HCT116 (cell line): ENCODE measurements at regions not wholly inside any gene's neighbourhood (a gene's known extent, or its start where the extent isn't known, plus 50 kb on each side); places are given as distances from the start of the nearest gene placed in this dataset.

Experiments
- ATAC-seq: fragments of 200-7000 bp; cut with Tn5 transposase; 2 replicates; pipeline ENCODE4 v1.9.1; 2020; ENCODE audit warnings: mild to moderate bottlenecking, moderate library complexity
- BruUV-seq: library from RNA; stranded (reverse); fragments of 400-500 nt; replicated peaks from 2 replicates; lab custom pipeline; 2021; lab: Mats Ljungman, UMichigan
- CTCF ChIA-PET: fragments of 300-600 bp; sonication (Branson Sonifier 250); formaldehyde crosslinking; loops from one replicate; lab custom pipeline; 2021; ENCODE audit warnings: antibody characterized with exemption; lab: Charles Lee
- POLR2A ChIA-PET: fragments of 300-600, 350-600 bp; sonication (Branson Sonifier 250); formaldehyde crosslinking; loops from one replicate; lab custom pipeline; 2021; ENCODE audit warnings: antibody characterized with exemption; lab: Charles Lee
- RAD21 ChIA-PET, 2 experiments: fragments of 300-600 bp; sonication (Branson Sonifier 250); formaldehyde crosslinking; loops; one replicate each; lab custom pipeline; 2023; ENCODE audit warnings: low total read pairs in 2 of 2; ENCODE audit not compliant: uncharacterized antibody in 2 of 2, unreplicated experiment in 2 of 2, low non-redundant PET in 1 of 2; lab: Charles Lee
- DNase-seq: peaks from one replicate; pipeline ENCODE4 v3.0.0-alpha.2; 2010; ENCODE audit warnings: low read depth, low spot score
- H2AFZ ChIP-seq: fragments of 200-600 bp; shearing (Covaris generic), sonication (generic); 2 replicates; pipeline ENCODE4 v1.6.1; 2017; ENCODE audit warnings: low read depth, mixed run types, mixed read lengths, antibody characterized with exemption, low read length; ENCODE audit not compliant: poor library complexity, severe bottlenecking
- H3K27ac ChIP-seq: 2 replicates; pipeline ENCODE4 v1.5.1; 2012; ENCODE audit warnings: low read depth, low read length
- H3K27me3 ChIP-seq: fragments of 200-600 bp; sonication (generic); 2 replicates; pipeline ENCODE4 v1.6.1; 2016; ENCODE audit warnings: mixed run types, low read length, mixed read lengths; ENCODE audit not compliant: insufficient read depth
- H3K36me3 ChIP-seq, 2 experiments: fragments of 200-500 bp in 1 of 2; fragments of 200-600 bp in 1 of 2; sonication (Bioruptor generic) in 1 of 2; sonication (generic) in 1 of 2; 2 replicates each; pipeline versions ENCODE4 v1.5.1 to v1.6.1; 2014 to 2016; ENCODE audit warnings: low read length in 2 of 2, inconsistent platforms in 1 of 2, mixed read lengths in 1 of 2, mixed run types in 1 of 2; ENCODE audit not compliant: insufficient read depth in 2 of 2, control insufficient read depth in 1 of 2
- H3K4me1 ChIP-seq, 2 experiments: fragments of 200-600 bp in 1 of 2; sonication (generic) in 1 of 2; 2 replicates each; pipeline versions ENCODE4 v1.5.1 to v1.6.1; 2012 to 2017; ENCODE audit warnings: low read length in 2 of 2, inconsistent platforms in 1 of 2, mild to moderate bottlenecking in 1 of 2, mixed read lengths in 1 of 2, mixed run types in 1 of 2, moderate library complexity in 1 of 2; ENCODE audit not compliant: insufficient read depth in 2 of 2, control insufficient read depth in 1 of 2
- H3K4me2 ChIP-seq: fragments of 200-600 bp; sonication (generic); 2 replicates; pipeline ENCODE4 v1.6.1; 2017; ENCODE audit warnings: mixed run types, low read length, mixed read lengths
- H3K4me3 ChIP-seq, 2 experiments: fragments of 200-600 bp in 1 of 2; sonication (generic) in 1 of 2; replicated peaks in 1 of 2; 2 replicates each; pipeline ENCODE4 v1.5.1; 2011 to 2016; ENCODE audit warnings: low read length in 2 of 2, control low read depth in 1 of 2, low read depth in 1 of 2, mild to moderate bottlenecking in 1 of 2, mixed read lengths in 1 of 2, mixed run types in 1 of 2
- H3K79me2 ChIP-seq: fragments of 200-600 bp; sonication (generic); 2 replicates; pipeline ENCODE4 v1.6.1; 2017; ENCODE audit warnings: mild to moderate bottlenecking, mixed run types, low read length, moderate library complexity, mixed read lengths; ENCODE audit not compliant: insufficient read depth
- H3K9ac ChIP-seq: fragments of 200-600 bp; sonication (generic); 2 replicates; pipeline ENCODE4 v1.6.1; 2016; ENCODE audit warnings: low read length, mixed read lengths
- H3K9me2 ChIP-seq: fragments of 200-600 bp; sonication (generic), shearing (Covaris generic); 2 replicates; pipeline ENCODE4 v1.6.1; 2017; ENCODE audit warnings: mixed run types, mild to moderate bottlenecking, moderate library complexity; ENCODE audit not compliant: insufficient read depth
- H3K9me3 ChIP-seq, 2 experiments: fragments of 200-500 bp in 1 of 2; fragments of 200-600 bp in 1 of 2; sonication (Bioruptor generic) in 1 of 2; sonication (generic) in 1 of 2; 2 replicates each; pipeline ENCODE4 v1.6.1; 2014 to 2017; ENCODE audit warnings: low read length in 2 of 2, mixed read lengths in 2 of 2, inconsistent platforms in 1 of 2, low read depth in 1 of 2, mild to moderate bottlenecking in 1 of 2, mixed run types in 1 of 2, moderate library complexity in 1 of 2; ENCODE audit not compliant: control insufficient read depth in 1 of 2, insufficient read depth in 1 of 2
- H4K20me1 ChIP-seq: fragments of 200-600 bp; sonication (generic), shearing (Covaris generic); 2 replicates; pipeline ENCODE4 v1.6.1; 2017; ENCODE audit warnings: mixed run types, mild to moderate bottlenecking, moderate library complexity; ENCODE audit not compliant: insufficient read depth
- CBX3 ChIP-seq: IDR thresholded peaks from 2 replicates; pipeline ENCODE4 v1.6.1; 2012; ENCODE audit warnings: low read depth
- CEBPB ChIP-seq: IDR thresholded peaks from 2 replicates; pipeline ENCODE4 v1.6.1; 2012; ENCODE audit warnings: low read depth
- ELF1 ChIP-seq: IDR thresholded peaks from 2 replicates; pipeline ENCODE4 v1.6.1; 2012; ENCODE audit warnings: low read depth, borderline replicate concordance
- EZH2 ChIP-seq: fragments of 200-600 bp; sonication (generic); IDR thresholded peaks from 2 replicates; pipeline ENCODE4 v1.6.1; 2017; ENCODE audit warnings: antibody characterized with exemption, mixed run types
- JUND ChIP-seq: IDR thresholded peaks from 2 replicates; pipeline ENCODE4 v1.6.1; 2012
- RAD21 ChIP-seq: IDR thresholded peaks from 2 replicates; pipeline ENCODE4 v1.6.1; 2012; ENCODE audit warnings: low read depth, mild to moderate bottlenecking
- SRF ChIP-seq: IDR thresholded peaks from 2 replicates; pipeline ENCODE4 v1.6.1; 2012; ENCODE audit warnings: low read depth
- TCF7L2 ChIP-seq: IDR thresholded peaks from 2 replicates; pipeline ENCODE4 v1.7.0; 2011; ENCODE audit warnings: borderline replicate concordance, inconsistent platforms; ENCODE audit not compliant: insufficient read depth, insufficient read length; ENCODE audit errors: extremely low read depth
- YY1 ChIP-seq: IDR thresholded peaks from 2 replicates; pipeline ENCODE4 v1.6.1; 2011; ENCODE audit warnings: low read length, low read depth, moderate library complexity, mild to moderate bottlenecking; ENCODE audit not compliant: insufficient replicate concordance; ENCODE audit errors: extremely low read depth
- ZFX ChIP-seq: fragments of 450-650 bp; IDR thresholded peaks from 2 replicates; pipeline ENCODE4 v1.6.1; 2017
- intact Hi-C: fragments of 100-400 bp; cut with micrococcal nuclease; formaldehyde crosslinking; loops from 2 replicates; pipeline ENCODE4 v1.10.0; 2022
- TF ChIP-seq, protein P1 (sequence below), 3 experiments: fragments of 200-600 bp in 1 of 3; sonication (generic) in 1 of 3; IDR thresholded peaks in 2 of 3; conservative IDR thresholded peaks in 1 of 3; 2 replicates each; pipeline ENCODE4 v1.5.1; 2012 to 2017; ENCODE audit warnings: low read depth in 2 of 3, low read length in 2 of 3, antibody characterized with exemption in 1 of 3, borderline replicate concordance in 1 of 3, control low read depth in 1 of 3, mild to moderate bottlenecking in 1 of 3, mixed read lengths in 1 of 3, mixed run types in 1 of 3, moderate library complexity in 1 of 3; ENCODE audit not compliant: insufficient read depth in 1 of 3
- TF ChIP-seq, protein P2 (sequence below): IDR thresholded peaks from 2 replicates; pipeline ENCODE4 v1.6.1; 2011; ENCODE audit warnings: mild to moderate bottlenecking, low read length, moderate library complexity; ENCODE audit not compliant: insufficient replicate concordance; ENCODE audit errors: extremely low read depth
- TF ChIP-seq, protein P3 (sequence below): IDR thresholded peaks from 2 replicates; pipeline ENCODE4 v1.6.1; 2012; ENCODE audit warnings: low read depth

GRCh38 chr5:167247816-167248215 is 1043.6 kb upstream of the WWC1 start:
- Histone ChIP-seq H3K9me3 (peaks cover 0 to 9% of the 10 kb centered on the region in 2 experiments; a peak in 2 of 4 replicates), H3K27ac (no peak overlapping the region), H2AFZ (no peak overlapping the region), H3K9me2 (no peaks in the 10 kb centered on the region), H3K79me2 (no peaks in the 10 kb centered on the region), H3K27me3 (no peaks in the 10 kb centered on the region), H3K4me2 (no peak overlapping the region), H3K9ac (no peak overlapping the region), H4K20me1 (no peaks in the 10 kb centered on the region), H3K36me3 (no peaks in the 10 kb centered on the region), H3K4me3 (no peak overlapping the region), H3K4me1 (no peaks in the 10 kb centered on the region)
- no peak for DNase-seq
- RAD21 ChIA-PET = no interaction called here
- no peak for TF ChIP-seq RAD21
- no peak for TF ChIP-seq CBX3
- TF ChIP-seq, protein P1, sequence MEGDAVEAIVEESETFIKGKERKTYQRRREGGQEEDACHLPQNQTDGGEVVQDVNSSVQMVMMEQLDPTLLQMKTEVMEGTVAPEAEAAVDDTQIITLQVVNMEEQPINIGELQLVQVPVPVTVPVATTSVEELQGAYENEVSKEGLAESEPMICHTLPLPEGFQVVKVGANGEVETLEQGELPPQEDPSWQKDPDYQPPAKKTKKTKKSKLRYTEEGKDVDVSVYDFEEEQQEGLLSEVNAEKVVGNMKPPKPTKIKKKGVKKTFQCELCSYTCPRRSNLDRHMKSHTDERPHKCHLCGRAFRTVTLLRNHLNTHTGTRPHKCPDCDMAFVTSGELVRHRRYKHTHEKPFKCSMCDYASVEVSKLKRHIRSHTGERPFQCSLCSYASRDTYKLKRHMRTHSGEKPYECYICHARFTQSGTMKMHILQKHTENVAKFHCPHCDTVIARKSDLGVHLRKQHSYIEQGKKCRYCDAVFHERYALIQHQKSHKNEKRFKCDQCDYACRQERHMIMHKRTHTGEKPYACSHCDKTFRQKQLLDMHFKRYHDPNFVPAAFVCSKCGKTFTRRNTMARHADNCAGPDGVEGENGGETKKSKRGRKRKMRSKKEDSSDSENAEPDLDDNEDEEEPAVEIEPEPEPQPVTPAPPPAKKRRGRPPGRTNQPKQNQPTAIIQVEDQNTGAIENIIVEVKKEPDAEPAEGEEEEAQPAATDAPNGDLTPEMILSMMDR (IDR thresholded peaks at IDR 0.05 in 2 of 3, conservative IDR thresholded peaks at IDR 0.05 in 1 of 3; ENCODE audit: borderline replicate concordance in 1 of 3, insufficient read depth in 1 of 3, low read depth in 2 of 3, low read length in 2 of 3) = no peak
- no peak for TF ChIP-seq ZFX
- TF ChIP-seq, protein P2, sequence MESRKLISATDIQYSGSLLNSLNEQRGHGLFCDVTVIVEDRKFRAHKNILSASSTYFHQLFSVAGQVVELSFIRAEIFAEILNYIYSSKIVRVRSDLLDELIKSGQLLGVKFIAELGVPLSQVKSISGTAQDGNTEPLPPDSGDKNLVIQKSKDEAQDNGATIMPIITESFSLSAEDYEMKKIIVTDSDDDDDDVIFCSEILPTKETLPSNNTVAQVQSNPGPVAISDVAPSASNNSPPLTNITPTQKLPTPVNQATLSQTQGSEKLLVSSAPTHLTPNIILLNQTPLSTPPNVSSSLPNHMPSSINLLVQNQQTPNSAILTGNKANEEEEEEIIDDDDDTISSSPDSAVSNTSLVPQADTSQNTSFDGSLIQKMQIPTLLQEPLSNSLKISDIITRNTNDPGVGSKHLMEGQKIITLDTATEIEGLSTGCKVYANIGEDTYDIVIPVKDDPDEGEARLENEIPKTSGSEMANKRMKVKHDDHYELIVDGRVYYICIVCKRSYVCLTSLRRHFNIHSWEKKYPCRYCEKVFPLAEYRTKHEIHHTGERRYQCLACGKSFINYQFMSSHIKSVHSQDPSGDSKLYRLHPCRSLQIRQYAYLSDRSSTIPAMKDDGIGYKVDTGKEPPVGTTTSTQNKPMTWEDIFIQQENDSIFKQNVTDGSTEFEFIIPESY = no peak
- no peak for TF ChIP-seq EZH2
- no peak for TF ChIP-seq YY1
- no peak for TF ChIP-seq SRF
- no peak for TF ChIP-seq TCF7L2
- TF ChIP-seq, protein P3, sequence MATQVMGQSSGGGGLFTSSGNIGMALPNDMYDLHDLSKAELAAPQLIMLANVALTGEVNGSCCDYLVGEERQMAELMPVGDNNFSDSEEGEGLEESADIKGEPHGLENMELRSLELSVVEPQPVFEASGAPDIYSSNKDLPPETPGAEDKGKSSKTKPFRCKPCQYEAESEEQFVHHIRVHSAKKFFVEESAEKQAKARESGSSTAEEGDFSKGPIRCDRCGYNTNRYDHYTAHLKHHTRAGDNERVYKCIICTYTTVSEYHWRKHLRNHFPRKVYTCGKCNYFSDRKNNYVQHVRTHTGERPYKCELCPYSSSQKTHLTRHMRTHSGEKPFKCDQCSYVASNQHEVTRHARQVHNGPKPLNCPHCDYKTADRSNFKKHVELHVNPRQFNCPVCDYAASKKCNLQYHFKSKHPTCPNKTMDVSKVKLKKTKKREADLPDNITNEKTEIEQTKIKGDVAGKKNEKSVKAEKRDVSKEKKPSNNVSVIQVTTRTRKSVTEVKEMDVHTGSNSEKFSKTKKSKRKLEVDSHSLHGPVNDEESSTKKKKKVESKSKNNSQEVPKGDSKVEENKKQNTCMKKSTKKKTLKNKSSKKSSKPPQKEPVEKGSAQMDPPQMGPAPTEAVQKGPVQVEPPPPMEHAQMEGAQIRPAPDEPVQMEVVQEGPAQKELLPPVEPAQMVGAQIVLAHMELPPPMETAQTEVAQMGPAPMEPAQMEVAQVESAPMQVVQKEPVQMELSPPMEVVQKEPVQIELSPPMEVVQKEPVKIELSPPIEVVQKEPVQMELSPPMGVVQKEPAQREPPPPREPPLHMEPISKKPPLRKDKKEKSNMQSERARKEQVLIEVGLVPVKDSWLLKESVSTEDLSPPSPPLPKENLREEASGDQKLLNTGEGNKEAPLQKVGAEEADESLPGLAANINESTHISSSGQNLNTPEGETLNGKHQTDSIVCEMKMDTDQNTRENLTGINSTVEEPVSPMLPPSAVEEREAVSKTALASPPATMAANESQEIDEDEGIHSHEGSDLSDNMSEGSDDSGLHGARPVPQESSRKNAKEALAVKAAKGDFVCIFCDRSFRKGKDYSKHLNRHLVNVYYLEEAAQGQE = no peak
- TF ChIP-seq CEBPB = no peak
- TF ChIP-seq JUND = no peak
- TF ChIP-seq ELF1 = no peak
- CTCF ChIA-PET = no interaction called here
- POLR2A ChIA-PET = no interaction called here
- intact Hi-C loops = no loop called here
- no peak for ATAC-seq
- BruUV-seq = no TSS peak
